ENCODE measurements at regions not wholly inside any gene's neighbourhood (a gene's known extent, or its start where the extent isn't known, plus 50 kb on each side); places are given as distances from the start of the nearest gene placed in this dataset.

DNA sequence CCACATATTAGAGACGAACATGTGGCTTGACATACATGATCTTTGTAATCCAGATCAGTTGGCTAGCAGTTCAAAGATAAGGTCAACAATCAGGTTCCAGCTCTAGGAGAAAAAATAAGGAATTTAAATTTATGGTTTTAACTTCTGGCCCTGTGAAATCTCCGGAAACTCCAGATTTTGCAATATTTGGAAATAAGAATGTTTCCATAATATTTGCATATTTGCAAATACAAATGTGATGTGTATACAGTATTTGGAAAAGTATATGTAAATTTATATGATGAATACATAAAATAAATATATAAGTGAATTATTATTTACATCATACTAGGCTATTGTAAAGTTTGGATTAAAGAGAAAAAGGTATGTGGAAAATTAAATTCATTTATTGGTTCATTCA, 97.1 kb downstream of the KCNJ2 start:
- Histone ChIP-seq H2BK120ac (replicated peaks; ENCODE audit: low read depth, low read length) (no peak overlapping the region), H3K18ac (ENCODE audit: extremely low read depth, low read length) (no peak overlapping the region), H3K4me3 (ENCODE audit: extremely low read depth in 1 of 4, insufficient read depth in 2 of 4, low read depth in 3 of 4, low read length in 4 of 4) (no peak overlapping the region), H3K14ac (ENCODE audit: insufficient read length) (no peak overlapping the region), H3K79me2 (ENCODE audit: control insufficient read depth in 1 of 2, insufficient read depth in 2 of 2, low read length in 2 of 2) (no peaks in the 10 kb centered on the region), H3K4me2 (ENCODE audit: insufficient read depth in 1 of 2, low read depth in 2 of 2, low read length in 2 of 2) (no peak overlapping the region), H3K9ac (replicated peaks in 1 of 4; ENCODE audit: extremely low read depth in 1 of 4, low read depth in 3 of 4, low read length in 3 of 4) (no peak overlapping the region), H3K36me3 (ENCODE audit: control insufficient read depth in 2 of 4, insufficient read depth in 4 of 4, low read length in 3 of 4) (no peaks in the 10 kb centered on the region), H4K91ac (replicated peaks; ENCODE audit: insufficient read length, low read length) (no peak overlapping the region), H4K20me1 (replicated peaks in 1 of 2; ENCODE audit: control insufficient read depth in 1 of 2, insufficient read depth in 2 of 2, low read length in 2 of 2) (no peaks in the 10 kb centered on the region), H3K4me1 (replicated peaks in 1 of 4; ENCODE audit: control insufficient read depth in 3 of 4, insufficient read depth in 4 of 4, low read length in 3 of 4) (no peaks in the 10 kb centered on the region), H2BK5ac (ENCODE audit: low read depth, low read length) (no peak overlapping the region), H3K27me3 (replicated peaks in 1 of 4; ENCODE audit: control insufficient read depth in 3 of 4, extremely low read depth in 1 of 4, insufficient read depth in 3 of 4, low read length in 3 of 4) (no peaks in the 10 kb centered on the region), H3K27ac (ENCODE audit: low read depth, low read length) (no peak overlapping the region), H2BK20ac (ENCODE audit: low read length) (no peak overlapping the region), H2AFZ (ENCODE audit: low read length) (no peak overlapping the region), H2BK15ac (ENCODE audit: low read length) (no peak overlapping the region), H4K8ac (ENCODE audit: extremely low read depth, insufficient read depth, low read length) (no peak overlapping the region), H3K23ac (ENCODE audit: insufficient read length) (no peak overlapping the region), H3K79me1 (ENCODE audit: low read depth, low read length) (no peaks in the 10 kb centered on the region), H3K4ac (replicated peaks; ENCODE audit: insufficient read length, low read depth, low read length) (no peak overlapping the region), H3K23me2 (ENCODE audit: low read depth, low read length) (no peaks in the 10 kb centered on the region), H3K9me3 (ENCODE audit: insufficient read depth in 2 of 2, low read depth in 1 of 2, low read length in 1 of 2) (no peaks in the 10 kb centered on the region), H2AK5ac (ENCODE audit: low read depth, low read length) (no peak overlapping the region), H3K56ac (replicated peaks; ENCODE audit: insufficient read length, low read depth, low read length) (no peak overlapping the region), H2BK12ac (ENCODE audit: low read depth, low read length) (no peak overlapping the region), H4K5ac (ENCODE audit: insufficient read length, low read depth, low read length) (no peak overlapping the region)
- ChIA-PET POLR2A (ENCODE audit: partially characterized antibody) (no interaction called here), CTCF (ENCODE audit: partially characterized antibody) (interaction anchor here (0.8 kb wide), 1 partner anchor 1395 kb away, joined by 7 read pairs; no protein-coding TSS in a partner anchor)
- 95% methylated on average over 2 of the region's 2 CpGs; no CpG with 5 or more reads in 1 of the 2 experiments for whole genome bisulfite sequencing, 2 experiments (ENCODE audit: extremely low coverage in 1 of 2, insufficient coverage in 1 of 2, insufficient read length in 1 of 2, insufficient replicate concordance in 2 of 2, low coverage in 1 of 2, low lambda C conversion rate in 2 of 2, missing lambda C conversion rate in 1 of 2)
- DNase-seq (ENCODE audit: low read depth in 1 of 2, low spot score in 2 of 2) (no peak), FAIRE-seq (no peak)
- TF ChIP-seq, protein P1, sequence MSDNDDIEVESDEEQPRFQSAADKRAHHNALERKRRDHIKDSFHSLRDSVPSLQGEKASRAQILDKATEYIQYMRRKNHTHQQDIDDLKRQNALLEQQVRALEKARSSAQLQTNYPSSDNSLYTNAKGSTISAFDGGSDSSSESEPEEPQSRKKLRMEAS (IDR thresholded peaks at IDR 0.05): no peak
- TF ChIP-seq BCL11A (IDR thresholded peaks at IDR 0.05; ENCODE audit: low read depth in 2 of 2, low read length in 2 of 2): no peak
- TF ChIP-seq GABPA (IDR thresholded peaks at IDR 0.05; ENCODE audit: borderline replicate concordance, insufficient read depth, low read length): no peak
- TF ChIP-seq, protein P2, sequence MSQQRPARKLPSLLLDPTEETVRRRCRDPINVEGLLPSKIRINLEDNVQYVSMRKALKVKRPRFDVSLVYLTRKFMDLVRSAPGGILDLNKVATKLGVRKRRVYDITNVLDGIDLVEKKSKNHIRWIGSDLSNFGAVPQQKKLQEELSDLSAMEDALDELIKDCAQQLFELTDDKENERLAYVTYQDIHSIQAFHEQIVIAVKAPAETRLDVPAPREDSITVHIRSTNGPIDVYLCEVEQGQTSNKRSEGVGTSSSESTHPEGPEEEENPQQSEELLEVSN (IDR thresholded peaks at IDR 0.05): no peak
- TF ChIP-seq SRF (IDR thresholded peaks at IDR 0.05; ENCODE audit: low read depth, low read length): no peak
- TF ChIP-seq, protein P3, sequence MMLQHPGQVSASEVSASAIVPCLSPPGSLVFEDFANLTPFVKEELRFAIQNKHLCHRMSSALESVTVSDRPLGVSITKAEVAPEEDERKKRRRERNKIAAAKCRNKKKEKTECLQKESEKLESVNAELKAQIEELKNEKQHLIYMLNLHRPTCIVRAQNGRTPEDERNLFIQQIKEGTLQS (IDR thresholded peaks at IDR 0.05; ENCODE audit: insufficient read depth, low read depth, low read length): no peak
- TF ChIP-seq CHD2 (IDR thresholded peaks at IDR 0.05; ENCODE audit: low read length): no peak
- TF ChIP-seq HDAC2 (IDR thresholded peaks at IDR 0.05; ENCODE audit: borderline replicate concordance in 1 of 2, low read depth in 2 of 2, low read length in 2 of 2): no peak
- no peak for TF ChIP-seq CHD1 (IDR thresholded peaks at IDR 0.05; ENCODE audit: low read depth, low read length)
- TF ChIP-seq RNF2 (IDR thresholded peaks at IDR 0.05; ENCODE audit: borderline replicate concordance, low read depth, low read length, missing control alignments, poor library complexity, severe bottlenecking): no peak
- TF ChIP-seq SP4 (IDR thresholded peaks at IDR 0.05; ENCODE audit: low read length): no peak
- no peak for TF ChIP-seq EZH2 (IDR thresholded peaks at IDR 0.05; ENCODE audit: low read depth, low read length, severe bottlenecking)
